Esophagus squamous epithelium (tissue), 4 donors: ENCODE measurements at regions not wholly inside any gene's neighbourhood (a gene's known extent, or its start where the extent isn't known, plus 50 kb on each side); places are given as distances from the start of the nearest gene placed in this dataset.

Experiments used
- CTCF ChIP-seq, 6 experiments: fragments of 450-650 bp in 4 of 6; fragments of 200-600 bp in 2 of 6; sonication (generic) in 2 of 6; IDR thresholded peaks; one replicate each; pipeline ENCODE4 v1.5.1; 2016 to 2019; ENCODE audit warnings: antibody characterized with exemption in 6 of 6, mild to moderate bottlenecking in 4 of 6, moderate library complexity in 4 of 6
- POLR2A ChIP-seq, 4 donors: fragments of 450-650 bp; IDR thresholded peaks; one replicate each; pipeline ENCODE4 v1.6.1; 2017; ENCODE audit warnings: antibody characterized with exemption in 4 of 4, mild to moderate bottlenecking in 4 of 4, moderate library complexity in 3 of 4

GRCh38 chr13:111950697-111951096 lies 116.3 kb upstream of the SOX1 start:
- no peak for TF ChIP-seq CTCF (IDR thresholded peaks at IDR 0.05)
- TF ChIP-seq POLR2A (IDR thresholded peaks at IDR 0.05), result no peak
